Osteoblast (primary cell): ENCODE measurements at regions not wholly inside any gene's neighbourhood (a gene's known extent, or its start where the extent isn't known, plus 50 kb on each side); places are given as distances from the start of the nearest gene placed in this dataset.

Experiments used
- DNase-seq: peaks from one replicate; pipeline ENCODE4 v3.0.0; 2011; ENCODE audit warnings: low spot score, mixed read lengths; ENCODE audit not compliant: insufficient read length; ENCODE audit errors: missing footprints
- H2AFZ ChIP-seq: 2 replicates; pipeline ENCODE4 v1.6.0; 2011; ENCODE audit warnings: mild to moderate bottlenecking, low read length
- H3K27ac ChIP-seq: 2 replicates; pipeline ENCODE4 v1.5.1; 2011; ENCODE audit warnings: mild to moderate bottlenecking, low read depth, low read length, moderate library complexity
- H3K27me3 ChIP-seq: 2 replicates; pipeline ENCODE4 v1.6.0; 2012; ENCODE audit warnings: mild to moderate bottlenecking, control low read depth, inconsistent platforms, low read length, moderate library complexity; ENCODE audit not compliant: insufficient read depth
- H3K36me3 ChIP-seq: 2 replicates; pipeline ENCODE4 v1.5.1; 2011; ENCODE audit warnings: mild to moderate bottlenecking, low read length, control low read depth, moderate library complexity; ENCODE audit not compliant: insufficient read depth
- H3K4me1 ChIP-seq: 2 replicates; pipeline ENCODE4 v1.5.1; 2011; ENCODE audit warnings: mild to moderate bottlenecking, low read length, control low read depth, moderate library complexity; ENCODE audit not compliant: insufficient read depth
- H3K4me2 ChIP-seq: 2 replicates; pipeline ENCODE4 v1.6.0; 2011; ENCODE audit warnings: mild to moderate bottlenecking, low read length; ENCODE audit not compliant: insufficient read depth
- H3K4me3 ChIP-seq: fragments of 200-600 bp; sonication (generic); 3 replicates; pipeline ENCODE4 v1.5.1; 2012; ENCODE audit warnings: mild to moderate bottlenecking, low read length, inconsistent platforms; ENCODE audit not compliant: insufficient read depth
- H3K79me2 ChIP-seq: 2 replicates; pipeline ENCODE4 v1.6.0; 2012; ENCODE audit warnings: mild to moderate bottlenecking, low read length, control low read depth, inconsistent platforms; ENCODE audit not compliant: insufficient read depth
- H3K9me3 ChIP-seq: 2 replicates; pipeline ENCODE4 v1.5.1; 2011; ENCODE audit warnings: low read depth, low read length, control low read depth
- H4K20me1 ChIP-seq: 2 replicates; pipeline ENCODE4 v1.6.0; 2012; ENCODE audit warnings: mild to moderate bottlenecking, low read length, control low read depth; ENCODE audit not compliant: insufficient read depth
- TF ChIP-seq, protein P1 (sequence below): IDR thresholded peaks from 2 replicates; pipeline ENCODE4 v1.5.1; 2011; ENCODE audit warnings: mild to moderate bottlenecking, low read depth, low read length, moderate library complexity; ENCODE audit errors: extremely low read depth

DNA sequence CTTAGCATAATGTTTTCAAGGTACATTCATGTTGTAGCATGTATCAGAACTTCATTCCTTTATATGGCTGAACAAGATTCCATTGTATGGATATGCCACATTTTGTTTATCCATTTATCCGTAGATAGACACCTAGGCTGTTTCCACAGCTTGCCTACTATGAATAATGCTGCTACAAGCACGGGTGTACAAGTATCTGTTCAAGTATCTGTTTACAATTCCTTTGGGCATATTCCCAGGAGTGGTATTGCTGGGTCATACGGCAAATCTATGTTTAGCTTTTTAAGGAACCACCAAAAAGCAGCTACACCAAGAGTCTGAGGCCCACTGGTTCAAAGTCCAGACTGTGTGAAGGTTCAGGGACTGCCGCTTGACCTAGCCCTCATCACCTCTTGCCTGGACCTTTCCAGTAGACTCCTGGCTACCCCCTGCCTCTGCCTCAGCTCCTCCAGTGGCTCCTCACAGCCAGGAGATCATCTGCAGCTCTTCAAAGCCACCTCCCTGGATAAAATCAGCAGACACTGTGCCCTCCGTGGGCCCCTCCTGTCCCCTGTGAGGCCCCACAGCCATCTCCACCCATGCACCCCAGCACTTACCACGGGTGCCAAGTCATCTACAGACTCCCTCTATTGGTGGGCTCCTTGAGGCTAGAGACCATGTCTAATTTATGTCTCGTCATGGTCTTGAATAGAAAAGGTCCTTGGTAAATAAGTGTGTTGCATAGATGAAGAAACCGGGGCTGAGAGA is 160.3 kb downstream of the MN1 start:
- Histone ChIP-seq H3K4me1 (no peaks in the 10 kb centered on the region), H3K4me3 (no peak overlapping the region), H3K4me2 (no peak overlapping the region), H3K9me3 (no peaks in the 10 kb centered on the region), H2AFZ (no peak overlapping the region), H3K27ac (no peak overlapping the region), H3K36me3 (no peaks in the 10 kb centered on the region), H3K27me3 (peaks cover 6% of the 10 kb centered on the region), H4K20me1 (no peaks in the 10 kb centered on the region), H3K79me2 (no peaks in the 10 kb centered on the region)
- TF ChIP-seq, protein P1, sequence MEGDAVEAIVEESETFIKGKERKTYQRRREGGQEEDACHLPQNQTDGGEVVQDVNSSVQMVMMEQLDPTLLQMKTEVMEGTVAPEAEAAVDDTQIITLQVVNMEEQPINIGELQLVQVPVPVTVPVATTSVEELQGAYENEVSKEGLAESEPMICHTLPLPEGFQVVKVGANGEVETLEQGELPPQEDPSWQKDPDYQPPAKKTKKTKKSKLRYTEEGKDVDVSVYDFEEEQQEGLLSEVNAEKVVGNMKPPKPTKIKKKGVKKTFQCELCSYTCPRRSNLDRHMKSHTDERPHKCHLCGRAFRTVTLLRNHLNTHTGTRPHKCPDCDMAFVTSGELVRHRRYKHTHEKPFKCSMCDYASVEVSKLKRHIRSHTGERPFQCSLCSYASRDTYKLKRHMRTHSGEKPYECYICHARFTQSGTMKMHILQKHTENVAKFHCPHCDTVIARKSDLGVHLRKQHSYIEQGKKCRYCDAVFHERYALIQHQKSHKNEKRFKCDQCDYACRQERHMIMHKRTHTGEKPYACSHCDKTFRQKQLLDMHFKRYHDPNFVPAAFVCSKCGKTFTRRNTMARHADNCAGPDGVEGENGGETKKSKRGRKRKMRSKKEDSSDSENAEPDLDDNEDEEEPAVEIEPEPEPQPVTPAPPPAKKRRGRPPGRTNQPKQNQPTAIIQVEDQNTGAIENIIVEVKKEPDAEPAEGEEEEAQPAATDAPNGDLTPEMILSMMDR, result no peak
- peak; percentile 84 for DNase-seq

DNA sequence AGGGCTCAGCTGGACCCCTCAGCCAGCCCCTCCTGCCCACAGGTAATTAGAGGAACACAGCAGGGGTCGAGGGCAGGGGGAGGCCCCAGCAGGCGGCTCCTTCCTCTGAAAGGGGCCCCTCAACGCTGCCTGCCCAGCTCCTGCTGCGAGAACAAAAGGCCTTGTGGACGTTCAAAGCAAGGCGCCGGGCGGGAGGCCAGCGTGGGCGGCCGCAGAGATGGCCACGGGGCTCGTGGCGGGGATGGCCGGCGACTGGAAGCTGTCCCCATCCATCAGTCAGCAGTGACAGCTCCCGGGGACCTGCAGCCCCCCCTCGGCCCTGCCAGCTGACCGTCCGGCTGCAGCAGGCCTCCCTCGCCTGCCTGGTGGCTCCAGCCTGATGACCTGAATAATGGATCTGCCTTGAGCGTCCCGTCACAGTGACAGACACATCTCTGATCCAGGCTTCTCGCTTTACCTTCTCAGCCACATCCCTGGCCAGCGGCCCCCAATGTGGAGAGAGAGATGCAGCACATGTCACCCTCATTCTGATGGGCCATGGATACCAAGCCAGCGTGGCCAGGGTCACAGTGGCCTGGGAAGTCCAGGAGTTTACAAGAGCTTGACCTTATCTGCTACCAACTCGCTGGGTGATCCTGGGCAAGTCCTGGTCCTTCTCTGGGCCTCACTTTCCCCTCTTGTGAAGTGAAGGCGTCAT is 159.3 kb downstream of the MN1 start:
- H3K4me2 ChIP-seq, result no peak overlapping the region
- H3K27ac ChIP-seq, result no peak overlapping the region
- no peaks in the 10 kb centered on the region for H3K9me3 ChIP-seq
- no peak for DNase-seq
- no peaks in the 10 kb centered on the region for H3K4me1 ChIP-seq
- H3K36me3 ChIP-seq, result no peaks in the 10 kb centered on the region
- H4K20me1 ChIP-seq, result no peaks in the 10 kb centered on the region
- TF ChIP-seq, protein P1, result no peak
- no peaks in the 10 kb centered on the region for H3K79me2 ChIP-seq
- H2AFZ ChIP-seq, result no peak overlapping the region
- peaks cover 4% of the 10 kb centered on the region for H3K27me3 ChIP-seq
- H3K4me3 ChIP-seq, result no peak overlapping the region

DNA sequence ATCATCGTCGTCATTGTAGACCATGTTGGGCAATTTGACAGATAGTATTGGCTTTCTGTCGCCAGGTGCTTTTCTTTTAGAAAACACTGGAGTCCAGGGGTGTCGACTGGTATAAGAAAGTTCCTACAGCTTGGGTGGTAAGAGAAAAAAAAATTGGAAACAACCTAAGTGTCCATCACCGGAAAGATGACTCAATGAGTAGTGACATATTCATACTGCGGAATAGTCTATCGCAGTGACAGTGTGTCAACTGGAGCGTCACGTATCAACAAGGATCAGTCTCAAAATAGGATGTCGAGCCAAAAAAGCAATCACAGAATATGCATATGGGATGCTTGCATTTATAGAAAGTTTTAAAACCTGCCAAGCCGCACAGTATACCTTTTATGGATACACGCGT is 157.6 kb downstream of the MN1 start:
- Histone ChIP-seq H3K4me2 (no peak overlapping the region), H4K20me1 (no peaks in the 10 kb centered on the region), H3K27me3 (peaks cover 4% of the 10 kb centered on the region), H3K27ac (no peak overlapping the region), H3K4me1 (no peaks in the 10 kb centered on the region), H3K9me3 (no peaks in the 10 kb centered on the region), H3K79me2 (no peaks in the 10 kb centered on the region), H3K36me3 (no peaks in the 10 kb centered on the region), H2AFZ (no peak overlapping the region), H3K4me3 (no peak overlapping the region)
- TF ChIP-seq, protein P1, result no peak
- DNase-seq, result no peak

DNA sequence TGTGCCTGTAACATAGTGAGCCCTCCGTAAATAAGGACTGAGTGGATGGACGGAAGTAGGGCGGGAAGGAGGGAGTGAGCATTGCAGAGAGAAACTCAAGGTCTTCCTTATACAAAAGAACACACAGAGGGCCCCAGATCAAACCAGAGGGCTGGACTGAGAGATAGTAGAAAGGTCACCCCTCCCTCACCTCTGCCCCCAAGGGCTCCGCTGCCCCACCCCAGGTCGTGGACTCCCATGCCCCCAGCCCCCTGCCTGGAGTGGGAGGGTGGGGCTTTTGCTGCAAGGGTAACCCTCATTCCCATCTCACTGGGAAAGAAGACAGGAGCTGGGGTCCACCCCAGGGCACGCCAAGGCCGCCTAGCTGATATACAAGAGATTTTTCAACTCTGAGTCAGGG is 157.0 kb downstream of the MN1 start:
- no peak overlapping the region for H3K27ac ChIP-seq
- TF ChIP-seq, protein P1, result no peak
- H3K9me3 ChIP-seq, result no peaks in the 10 kb centered on the region
- no peaks in the 10 kb centered on the region for H3K79me2 ChIP-seq
- H2AFZ ChIP-seq, result no peak overlapping the region
- peaks cover 4% of the 10 kb centered on the region for H3K27me3 ChIP-seq
- peak; percentile 37 for DNase-seq
- H3K36me3 ChIP-seq, result no peaks in the 10 kb centered on the region
- H3K4me2 ChIP-seq, result no peak overlapping the region
- no peak overlapping the region for H3K4me3 ChIP-seq
- H3K4me1 ChIP-seq, result no peaks in the 10 kb centered on the region
- no peaks in the 10 kb centered on the region for H4K20me1 ChIP-seq
